ENCODE measurements at regions not wholly inside any gene's neighbourhood (a gene's known extent, or its start where the extent isn't known, plus 50 kb on each side); places are given as distances from the start of the nearest gene placed in this dataset.

DNA sequence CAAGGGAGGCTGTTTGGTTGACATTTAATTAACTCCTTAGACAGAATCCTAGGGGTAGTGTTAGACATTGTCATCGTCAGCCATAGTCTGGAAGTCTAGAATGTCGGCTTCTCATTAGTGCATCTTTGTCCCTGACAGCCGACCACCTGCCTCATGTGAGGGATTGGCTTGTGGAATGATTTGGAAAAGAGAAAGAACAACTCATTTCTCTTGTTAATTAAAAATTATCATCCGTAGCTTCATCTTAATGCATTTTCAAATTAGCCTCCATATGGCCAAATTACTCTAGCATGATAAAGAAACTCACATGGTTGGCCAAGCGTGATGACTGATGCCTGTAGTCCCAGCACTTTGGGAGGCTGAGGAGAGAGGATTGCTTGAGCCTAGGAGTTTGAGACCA lies 97.7 kb upstream of the PARD3 start:
- Histone ChIP-seq H3K27me3 (replicated peaks; ENCODE audit: insufficient read depth, low read depth, low read length, poor library complexity) (no peaks in the 10 kb centered on the region), H3K9me3 (ENCODE audit: low read depth, low read length, poor library complexity, severe bottlenecking) (no peaks in the 10 kb centered on the region), H3K27ac (ENCODE audit: low read depth, low read length, poor library complexity, severe bottlenecking) (no peak overlapping the region), H3K4me1 (ENCODE audit: insufficient read depth, low read length, poor library complexity, severe bottlenecking) (peaks cover 19% of the 10 kb centered on the region), H3K4me3 (ENCODE audit: low read depth, low read length, poor library complexity, severe bottlenecking) (no peak overlapping the region), H3K36me3 (ENCODE audit: insufficient read depth, low read length, poor library complexity, severe bottlenecking) (no peaks in the 10 kb centered on the region)
- intact Hi-C loops (cut with micrococcal nuclease; ENCODE audit: unreplicated experiment) = no loop called here
- no peak for DNase-seq (ENCODE audit: low spot score)
- ChIA-PET CTCF (no interaction called here), POLR2A (ENCODE audit: low non-redundant PET) (no interaction called here)
- no TSS peak for BruUV-seq (replicated peaks)
- TF ChIP-seq, protein P1, sequence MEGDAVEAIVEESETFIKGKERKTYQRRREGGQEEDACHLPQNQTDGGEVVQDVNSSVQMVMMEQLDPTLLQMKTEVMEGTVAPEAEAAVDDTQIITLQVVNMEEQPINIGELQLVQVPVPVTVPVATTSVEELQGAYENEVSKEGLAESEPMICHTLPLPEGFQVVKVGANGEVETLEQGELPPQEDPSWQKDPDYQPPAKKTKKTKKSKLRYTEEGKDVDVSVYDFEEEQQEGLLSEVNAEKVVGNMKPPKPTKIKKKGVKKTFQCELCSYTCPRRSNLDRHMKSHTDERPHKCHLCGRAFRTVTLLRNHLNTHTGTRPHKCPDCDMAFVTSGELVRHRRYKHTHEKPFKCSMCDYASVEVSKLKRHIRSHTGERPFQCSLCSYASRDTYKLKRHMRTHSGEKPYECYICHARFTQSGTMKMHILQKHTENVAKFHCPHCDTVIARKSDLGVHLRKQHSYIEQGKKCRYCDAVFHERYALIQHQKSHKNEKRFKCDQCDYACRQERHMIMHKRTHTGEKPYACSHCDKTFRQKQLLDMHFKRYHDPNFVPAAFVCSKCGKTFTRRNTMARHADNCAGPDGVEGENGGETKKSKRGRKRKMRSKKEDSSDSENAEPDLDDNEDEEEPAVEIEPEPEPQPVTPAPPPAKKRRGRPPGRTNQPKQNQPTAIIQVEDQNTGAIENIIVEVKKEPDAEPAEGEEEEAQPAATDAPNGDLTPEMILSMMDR (conservative IDR thresholded peaks at IDR 0.05; ENCODE audit: low read depth, low read length) = no peak
- no peak for TF ChIP-seq EZH2 (IDR thresholded peaks at IDR 0.05; ENCODE audit: borderline replicate concordance, low read depth, low read length, poor library complexity, severe bottlenecking)

DNA sequence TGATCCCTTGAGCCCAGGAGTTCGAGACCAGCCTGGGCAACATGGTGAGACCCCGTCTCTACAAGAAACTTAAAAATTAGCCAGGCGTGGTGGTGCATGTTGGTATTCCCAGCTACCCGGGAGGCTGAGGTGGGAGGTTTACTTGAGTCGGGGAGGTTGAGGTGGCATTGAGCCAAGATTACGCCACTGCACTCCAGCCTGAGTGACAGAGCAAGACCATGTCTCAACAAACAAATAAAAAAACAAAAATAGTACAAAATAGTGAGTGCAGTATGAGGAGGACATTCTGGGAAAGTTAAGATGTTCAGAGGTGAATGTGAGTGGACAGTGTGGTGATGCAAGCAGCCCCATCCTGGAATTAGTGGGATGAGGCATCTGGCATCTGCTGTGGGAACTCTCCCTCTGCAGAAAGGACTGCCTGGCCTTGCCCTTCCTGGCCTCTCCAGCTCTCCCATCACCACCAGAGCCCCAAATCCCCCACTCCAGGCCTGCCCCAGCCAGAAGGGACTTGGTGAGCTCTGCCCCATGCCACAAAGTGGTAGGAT lies 96.6 kb upstream of the PARD3 start:
- H3K9me3 ChIP-seq (ENCODE audit: low read depth, low read length, poor library complexity, severe bottlenecking) = no peaks in the 10 kb centered on the region
- CTCF ChIA-PET = no interaction called here
- no TSS peak for BruUV-seq (replicated peaks)

DNA sequence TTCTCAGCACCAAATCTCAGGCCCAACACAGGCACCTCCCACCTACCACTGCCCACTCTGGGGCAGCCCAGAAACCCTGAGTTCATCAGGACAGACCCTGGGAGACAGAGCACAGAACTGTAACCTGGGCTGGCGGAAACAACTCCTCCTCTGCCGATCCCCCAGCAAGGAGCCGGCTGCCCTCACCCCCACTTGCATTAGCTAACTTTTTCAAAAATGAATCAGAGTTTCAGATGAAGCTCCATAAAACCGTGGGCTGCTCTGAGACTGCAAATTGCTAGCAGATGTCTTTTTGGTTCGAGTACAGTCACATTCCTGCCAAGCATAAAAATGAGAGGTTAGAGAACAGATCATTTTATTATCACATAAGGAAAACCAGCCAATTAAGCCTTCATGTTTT lies 93.4 kb upstream of the PARD3 start:
- Histone ChIP-seq H3K36me3 (ENCODE audit: insufficient read depth, low read length, poor library complexity, severe bottlenecking) (no peaks in the 10 kb centered on the region), H3K4me3 (ENCODE audit: low read depth, low read length, poor library complexity, severe bottlenecking) (no peak overlapping the region), H3K4me1 (ENCODE audit: insufficient read depth, low read length, poor library complexity, severe bottlenecking) (peaks cover 40% of the 10 kb centered on the region), H3K27ac (ENCODE audit: low read depth, low read length, poor library complexity, severe bottlenecking) (peak overlapping the region; percentile 70), H3K27me3 (replicated peaks; ENCODE audit: insufficient read depth, low read depth, low read length, poor library complexity) (no peaks in the 10 kb centered on the region), H3K9me3 (ENCODE audit: low read depth, low read length, poor library complexity, severe bottlenecking) (no peaks in the 10 kb centered on the region)
- peak; percentile 70 for DNase-seq (ENCODE audit: low spot score)
- CTCF ChIA-PET = interaction anchor here (0.6 kb wide), 1 partner anchor 142 kb away, joined by 4 read pairs; no protein-coding TSS in a partner anchor
- intact Hi-C loops (cut with micrococcal nuclease; ENCODE audit: unreplicated experiment) = no loop called here
- TF ChIP-seq, protein P1 (conservative IDR thresholded peaks at IDR 0.05; ENCODE audit: low read depth, low read length) = no peak
- TF ChIP-seq EZH2 (IDR thresholded peaks at IDR 0.05; ENCODE audit: borderline replicate concordance, low read depth, low read length, poor library complexity, severe bottlenecking) = no peak
- POLR2A ChIA-PET (ENCODE audit: low non-redundant PET) = no interaction called here
- no TSS peak for BruUV-seq (replicated peaks)

More for the DNA sequence above, 96.6 kb upstream of the PARD3 start:
- POLR2A ChIA-PET (ENCODE audit: low non-redundant PET) = no interaction called here
- Histone ChIP-seq H3K27ac (ENCODE audit: low read depth, low read length, poor library complexity, severe bottlenecking) (no peak overlapping the region), H3K4me3 (ENCODE audit: low read depth, low read length, poor library complexity, severe bottlenecking) (no peak overlapping the region), H3K4me1 (ENCODE audit: insufficient read depth, low read length, poor library complexity, severe bottlenecking) (peaks cover 26% of the 10 kb centered on the region), H3K27me3 (replicated peaks; ENCODE audit: insufficient read depth, low read depth, low read length, poor library complexity) (no peaks in the 10 kb centered on the region), H3K36me3 (ENCODE audit: insufficient read depth, low read length, poor library complexity, severe bottlenecking) (no peaks in the 10 kb centered on the region)
- no peak for DNase-seq (ENCODE audit: low spot score)
- intact Hi-C loops (cut with micrococcal nuclease; ENCODE audit: unreplicated experiment) = no loop called here
- TF ChIP-seq, protein P1 (conservative IDR thresholded peaks at IDR 0.05; ENCODE audit: low read depth, low read length) = no peak
- no peak for TF ChIP-seq EZH2 (IDR thresholded peaks at IDR 0.05; ENCODE audit: borderline replicate concordance, low read depth, low read length, poor library complexity, severe bottlenecking)
